ENCODE measurements at regions not wholly inside any gene's neighbourhood (a gene's known extent, or its start where the extent isn't known, plus 50 kb on each side); places are given as distances from the start of the nearest gene placed in this dataset.
A peak's percentile ranks its signal among the peaks of the same experiment; 100 is the strongest.

DNA sequence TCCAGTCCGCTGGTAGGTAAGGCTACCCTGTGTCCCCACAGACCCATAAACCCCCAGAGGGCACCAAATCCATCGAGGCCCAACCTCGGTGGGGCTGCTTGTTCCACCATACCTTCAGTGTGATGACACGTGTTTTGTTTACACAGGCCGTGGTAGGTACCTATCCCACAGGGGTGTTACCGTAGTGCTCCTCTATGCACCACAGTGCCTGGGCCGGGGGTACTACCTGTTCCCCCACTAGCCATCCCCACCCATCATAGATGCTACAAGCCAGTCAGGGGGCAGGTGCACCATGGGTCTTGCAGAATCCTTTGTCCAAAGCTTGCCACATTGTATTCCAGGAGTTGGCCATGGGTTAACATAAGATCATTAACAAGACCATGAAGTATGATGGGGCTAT, 796.2 kb downstream of the EFNA5 start:
- intact Hi-C loops (cut with DNase I), result no loop called here
- DNase-seq, result no peak
- Histone ChIP-seq H3K4me1 (no peaks in the 10 kb centered on the region), H3K9me3 (peaks cover 0 to 5% (median 0%) of the 10 kb centered on the region in 11 donors), H3K4me3 (no peak overlapping the region), H3K27ac (no peak overlapping the region), H3K36me3 (no peaks in the 10 kb centered on the region), H3K27me3 (no peaks in the 10 kb centered on the region)
- TF ChIP-seq, protein P1, sequence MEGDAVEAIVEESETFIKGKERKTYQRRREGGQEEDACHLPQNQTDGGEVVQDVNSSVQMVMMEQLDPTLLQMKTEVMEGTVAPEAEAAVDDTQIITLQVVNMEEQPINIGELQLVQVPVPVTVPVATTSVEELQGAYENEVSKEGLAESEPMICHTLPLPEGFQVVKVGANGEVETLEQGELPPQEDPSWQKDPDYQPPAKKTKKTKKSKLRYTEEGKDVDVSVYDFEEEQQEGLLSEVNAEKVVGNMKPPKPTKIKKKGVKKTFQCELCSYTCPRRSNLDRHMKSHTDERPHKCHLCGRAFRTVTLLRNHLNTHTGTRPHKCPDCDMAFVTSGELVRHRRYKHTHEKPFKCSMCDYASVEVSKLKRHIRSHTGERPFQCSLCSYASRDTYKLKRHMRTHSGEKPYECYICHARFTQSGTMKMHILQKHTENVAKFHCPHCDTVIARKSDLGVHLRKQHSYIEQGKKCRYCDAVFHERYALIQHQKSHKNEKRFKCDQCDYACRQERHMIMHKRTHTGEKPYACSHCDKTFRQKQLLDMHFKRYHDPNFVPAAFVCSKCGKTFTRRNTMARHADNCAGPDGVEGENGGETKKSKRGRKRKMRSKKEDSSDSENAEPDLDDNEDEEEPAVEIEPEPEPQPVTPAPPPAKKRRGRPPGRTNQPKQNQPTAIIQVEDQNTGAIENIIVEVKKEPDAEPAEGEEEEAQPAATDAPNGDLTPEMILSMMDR (IDR thresholded peaks at IDR 0.05), result no peak
- no peak for ATAC-seq
- WGBS, 2 donors, result 96 to 97% methylated on average over 7 of the region's 7 CpGs

DNA sequence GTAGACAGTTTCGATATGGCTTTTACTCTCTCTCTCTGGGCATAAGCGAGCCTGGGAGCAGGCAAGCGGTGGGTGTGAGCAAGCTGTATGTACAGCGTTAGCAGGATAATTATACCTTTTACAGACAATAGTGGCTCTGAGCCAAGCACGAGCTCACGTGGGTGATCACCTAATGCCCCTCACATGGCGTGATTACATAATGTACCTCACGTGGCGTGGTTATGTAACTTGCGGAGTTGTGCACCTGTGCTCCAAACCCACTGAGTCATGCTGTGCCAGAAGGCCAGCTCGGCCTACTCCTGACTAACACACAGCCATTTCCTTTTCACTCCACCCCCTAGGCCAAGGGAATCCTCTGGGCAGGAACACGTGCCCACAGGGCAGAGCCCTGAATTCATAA, 797.2 kb downstream of the EFNA5 start:
- 72 to 75% methylated on average over 12 of the region's 12 CpGs for WGBS, 2 donors
- H3K27me3 ChIP-seq, result no peaks in the 10 kb centered on the region
- intact Hi-C loops (cut with DNase I), result no loop called here
- DNase-seq (no peak), ATAC-seq (peak in 1 of 8 donors; percentile 30)
- TF ChIP-seq, protein P1 (IDR thresholded peaks at IDR 0.05), result no peak
- H3K9me3 ChIP-seq, result peaks cover 0 to 5% (median 0%) of the 10 kb centered on the region in 11 donors
- H3K27ac ChIP-seq, result no peak overlapping the region
- no peaks in the 10 kb centered on the region for H3K4me1 ChIP-seq
- no peak overlapping the region for H3K4me3 ChIP-seq
- H3K36me3 ChIP-seq, result no peaks in the 10 kb centered on the region

DNA sequence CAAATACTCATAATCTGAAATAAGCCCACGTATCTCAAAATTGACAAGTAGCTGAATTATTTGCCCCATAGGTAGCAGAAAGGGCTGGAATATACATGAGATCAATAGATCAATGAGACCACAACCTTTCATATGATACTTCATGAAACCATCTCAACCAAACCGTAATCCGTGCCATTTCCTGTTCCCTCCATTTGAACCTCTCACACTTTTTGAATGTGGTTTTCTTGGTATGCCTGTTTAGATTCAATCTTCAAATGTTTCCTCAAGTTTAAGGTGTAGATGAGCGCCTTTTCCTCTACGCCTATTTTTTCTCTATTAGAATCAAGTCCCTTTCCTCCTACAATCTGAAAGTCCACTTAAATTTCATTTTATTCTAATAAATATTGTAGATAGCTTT, 805.5 kb downstream of the EFNA5 start:
- no peak overlapping the region for H3K4me3 ChIP-seq
- no peak overlapping the region for H3K27ac ChIP-seq
- no peaks in the 10 kb centered on the region for H3K27me3 ChIP-seq
- H3K36me3 ChIP-seq, result no peaks in the 10 kb centered on the region
- no peaks in the 10 kb centered on the region for H3K9me3 ChIP-seq
- intact Hi-C loops (cut with DNase I), result no loop called here
- WGBS, 2 donors, result 89 to 90% methylated on average over 5 of the region's 5 CpGs
- DNase-seq (no peak), ATAC-seq (no peak)
- peaks cover 0 to 5% (median 0%) of the 10 kb centered on the region in 9 donors for H3K4me1 ChIP-seq
- TF ChIP-seq, protein P1 (IDR thresholded peaks at IDR 0.05), result no peak

DNA sequence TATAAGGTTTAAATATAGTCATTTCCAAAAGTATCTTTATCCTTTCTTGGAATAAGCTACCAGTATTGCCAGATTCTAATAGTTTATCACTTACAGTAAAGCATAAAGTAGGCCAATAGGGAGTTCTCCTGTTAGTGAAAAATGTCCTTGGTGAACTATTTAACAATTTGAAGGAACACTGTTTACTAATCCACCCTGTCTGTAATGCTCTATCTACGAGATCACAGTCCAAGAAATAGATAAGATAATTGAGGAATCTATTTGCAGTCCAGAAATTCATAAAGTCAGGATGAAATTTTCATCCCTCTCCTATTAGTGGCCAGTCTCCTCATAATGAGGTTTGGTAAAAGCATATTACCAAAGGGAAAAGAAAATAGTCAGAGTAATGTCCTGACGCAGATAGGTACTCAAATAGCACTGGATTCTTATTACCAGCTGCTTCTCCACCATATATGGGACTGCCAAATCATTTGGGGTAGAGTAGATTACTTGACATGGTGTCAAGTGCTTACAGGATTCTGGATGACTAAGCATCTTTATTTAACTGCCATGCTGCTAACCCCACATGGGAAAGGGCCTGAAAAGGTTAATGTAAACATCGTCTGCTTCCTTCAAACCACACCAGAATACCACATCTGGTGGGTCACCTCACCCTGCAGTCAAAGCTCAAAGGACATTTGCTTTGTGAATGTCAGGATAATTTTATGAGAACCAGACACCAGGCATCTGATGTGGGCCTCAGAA, 808.1 kb downstream of the EFNA5 start:
- TF ChIP-seq, protein P1 (IDR thresholded peaks at IDR 0.05), result no peak
- Histone ChIP-seq H3K27ac (no peak overlapping the region), H3K9me3 (no peaks in the 10 kb centered on the region), H3K36me3 (no peaks in the 10 kb centered on the region), H3K4me1 (peaks cover 0 to 5% (median 0%) of the 10 kb centered on the region in 9 donors), H3K4me3 (no peak overlapping the region), H3K27me3 (no peaks in the 10 kb centered on the region)
- DNase-seq, result no peak
- intact Hi-C loops (cut with DNase I), result no loop called here
- peak in 3 of 8 donors; percentile 57 to 74 (median 62) for ATAC-seq
- 31 to 38% methylated on average over 3 of the region's 3 CpGs for WGBS, 2 donors
